Neuronal stem cell (in vitro differentiated cells): ENCODE measurements at regions not wholly inside any gene's neighbourhood (a gene's known extent, or its start where the extent isn't known, plus 50 kb on each side); places are given as distances from the start of the nearest gene placed in this dataset.
"Not testable (repeated sequence)": the region's sequence is repeated elsewhere in the genome, so short reads cannot be mapped to it uniquely, and the experiment has no call there.

Experiments used
- DNase-seq: peaks from one replicate; pipeline ENCODE4 v3.0.0-alpha.2; 2013; ENCODE audit warnings: low spot score
- H2AFZ ChIP-seq: one replicate; pipeline ENCODE4 v1.6.1; 2013; ENCODE audit warnings: mild to moderate bottlenecking, low read length, inconsistent platforms
- H2AK5ac ChIP-seq: 2 replicates; pipeline ENCODE4 v1.6.1; 2013; ENCODE audit warnings: low read depth, mild to moderate bottlenecking, inconsistent platforms, low read length, moderate library complexity, mixed read lengths
- H2BK120ac ChIP-seq: 2 replicates; pipeline ENCODE4 v1.6.1; 2013; ENCODE audit warnings: low read depth, mild to moderate bottlenecking, inconsistent platforms, low read length, moderate library complexity, mixed read lengths
- H2BK12ac ChIP-seq: one replicate; pipeline ENCODE4 v1.6.1; 2013; ENCODE audit warnings: low read length, inconsistent platforms
- H2BK15ac ChIP-seq: 2 replicates; pipeline ENCODE4 v1.6.1; 2013; ENCODE audit warnings: mild to moderate bottlenecking, low read length, inconsistent platforms, mixed read lengths
- H2BK5ac ChIP-seq: one replicate; pipeline ENCODE4 v1.6.1; 2013; ENCODE audit warnings: inconsistent platforms, mild to moderate bottlenecking, low read length, moderate library complexity
- H3K14ac ChIP-seq: one replicate; pipeline ENCODE4 v1.6.1; 2013; ENCODE audit warnings: low read length, inconsistent platforms
- H3K18ac ChIP-seq: 2 replicates; pipeline ENCODE4 v1.6.1; 2013; ENCODE audit warnings: low read length, inconsistent platforms
- H3K23ac ChIP-seq: 2 replicates; pipeline ENCODE4 v1.6.1; 2013; ENCODE audit warnings: low read depth, mild to moderate bottlenecking, mixed read lengths, low read length, inconsistent platforms; ENCODE audit not compliant: poor library complexity
- H3K27ac ChIP-seq: replicated peaks from 3 replicates; pipeline ENCODE4 v1.5.1; 2013; ENCODE audit warnings: low read length, inconsistent platforms
- H3K27me3 ChIP-seq, 3 experiments: 2 replicates each; pipeline ENCODE4 v1.6.1; 2013; ENCODE audit warnings: low read length in 3 of 3, mild to moderate bottlenecking in 2 of 3, inconsistent platforms in 1 of 3, low read depth in 1 of 3, mixed read lengths in 1 of 3, moderate library complexity in 1 of 3; ENCODE audit not compliant: control insufficient read depth in 3 of 3, insufficient read depth in 3 of 3
- H3K36me3 ChIP-seq, 2 donors: replicated peaks in 1 of 2; 2 replicates each; pipeline ENCODE4 v1.6.1; 2013; ENCODE audit warnings: low read length in 2 of 2; ENCODE audit not compliant: control insufficient read depth in 2 of 2, insufficient read depth in 2 of 2
- H3K4ac ChIP-seq: 2 replicates; pipeline ENCODE4 v1.6.1; 2013; ENCODE audit warnings: inconsistent platforms, mild to moderate bottlenecking, low read length, moderate library complexity
- H3K4me1 ChIP-seq, 2 donors: 1 replicate in 1 of 2; 2 replicates in 1 of 2; pipeline ENCODE4 v1.6.1; 2013; ENCODE audit warnings: low read length in 2 of 2, low read depth in 1 of 2; ENCODE audit not compliant: control insufficient read depth in 2 of 2, insufficient read depth in 1 of 2
- H3K4me2 ChIP-seq: one replicate; pipeline ENCODE4 v1.6.1; 2013; ENCODE audit warnings: mild to moderate bottlenecking, low read length, inconsistent platforms; ENCODE audit not compliant: insufficient read depth, poor library complexity, severe bottlenecking
- H3K4me3 ChIP-seq, 2 donors: 2 replicates each; pipeline ENCODE4 v1.5.1; 2013; ENCODE audit warnings: low read length in 2 of 2, mild to moderate bottlenecking in 2 of 2, inconsistent platforms in 1 of 2, moderate library complexity in 1 of 2
- H3K79me1 ChIP-seq: one replicate; pipeline ENCODE4 v1.6.1; 2013; ENCODE audit warnings: low read depth, mild to moderate bottlenecking, inconsistent platforms, low read length, moderate library complexity
- H3K9ac ChIP-seq: one replicate; pipeline ENCODE4 v1.6.1; 2013; ENCODE audit warnings: mild to moderate bottlenecking, low read depth, low read length, inconsistent platforms; ENCODE audit not compliant: poor library complexity
- H3K9me3 ChIP-seq, 2 donors: replicated peaks in 1 of 2; 2 replicates each; pipeline versions ENCODE3 to v1.6.1; 2013; ENCODE audit warnings: low read length in 2 of 2, mild to moderate bottlenecking in 2 of 2, inconsistent platforms in 1 of 2, low read depth in 1 of 2, mixed read lengths in 1 of 2, moderate library complexity in 1 of 2; ENCODE audit not compliant: control insufficient read depth in 2 of 2, insufficient read depth in 1 of 2
- H4K8ac ChIP-seq: one replicate; pipeline ENCODE4 v1.6.1; 2013; ENCODE audit warnings: low read depth, mild to moderate bottlenecking, inconsistent platforms, low read length, moderate library complexity
- H4K91ac ChIP-seq: one replicate; pipeline ENCODE4 v1.6.1; 2013; ENCODE audit warnings: low read length, low read depth, mild to moderate bottlenecking, inconsistent platforms; ENCODE audit not compliant: poor library complexity
- WGBS, 2 donors: extraction: QIAGEN DNeasy Blood & Tissue Kit; methylation state at CpG; one replicate each; pipeline ENCODE4 v1.1.7; 2013; ENCODE audit warnings: missing lambda C conversion rate in 2 of 2, mixed read lengths in 1 of 2; ENCODE audit not compliant: insufficient read length in 2 of 2, insufficient replicate concordance in 1 of 2; ENCODE audit errors: extremely low coverage in 2 of 2; 5-methylcytosine and 5-hydroxymethylcytosine counted together

GRCh38 chr4:66564901-66565651 lies 894.8 kb upstream of the EPHA5 start:
- no peak overlapping the region for H2BK12ac ChIP-seq
- H2BK120ac ChIP-seq: no peak overlapping the region
- no peak overlapping the region for H2AK5ac ChIP-seq
- no peak overlapping the region for H3K4ac ChIP-seq
- no peak overlapping the region for H3K27ac ChIP-seq
- H2BK15ac ChIP-seq: no peak overlapping the region
- H3K4me2 ChIP-seq: no peak overlapping the region
- peak overlapping the region; percentile 74 for H2AFZ ChIP-seq
- no peak overlapping the region for H3K9ac ChIP-seq
- H3K23ac ChIP-seq: no peak overlapping the region
- H3K36me3 ChIP-seq: no peaks in the 10 kb centered on the region
- DNase-seq: no peak
- WGBS, 2 donors: no CpG with 5 or more reads among the region's 12 CpGs
- peaks cover 0 to 10% of the 10 kb centered on the region in 2 donors for H3K4me1 ChIP-seq
- H4K8ac ChIP-seq: no peak overlapping the region
- no peak overlapping the region for H3K14ac ChIP-seq
- H3K79me1 ChIP-seq: no peaks in the 10 kb centered on the region
- H3K4me3 ChIP-seq: no peak overlapping the region
- no peak overlapping the region for H3K18ac ChIP-seq
- H2BK5ac ChIP-seq: no peak overlapping the region
- no peaks in the 10 kb centered on the region for H3K27me3 ChIP-seq
- no peak overlapping the region for H4K91ac ChIP-seq
- H3K9me3 ChIP-seq: no peaks in the 10 kb centered on the region

GRCh38 chr4:66562276-66562806 lies 892.1 kb upstream of the EPHA5 start:
- no peak overlapping the region for H3K23ac ChIP-seq
- H4K91ac ChIP-seq: no peak overlapping the region
- no peak overlapping the region for H2BK15ac ChIP-seq
- no peaks in the 10 kb centered on the region for H3K27me3 ChIP-seq
- no peak overlapping the region for H3K4me2 ChIP-seq
- peak overlapping the region; percentile 64 for H2AFZ ChIP-seq
- no peak overlapping the region for H3K9ac ChIP-seq
- no peaks in the 10 kb centered on the region for H3K36me3 ChIP-seq
- H3K18ac ChIP-seq: no peak overlapping the region
- H3K79me1 ChIP-seq: peaks cover 1% of the 10 kb centered on the region
- H3K4me1 ChIP-seq: peaks cover 0 to 10% of the 10 kb centered on the region in 2 donors
- no peak overlapping the region for H3K27ac ChIP-seq
- H3K4ac ChIP-seq: no peak overlapping the region
- no peak overlapping the region for H2BK120ac ChIP-seq
- H4K8ac ChIP-seq: no peak overlapping the region
- no peak for DNase-seq
- H2BK5ac ChIP-seq: no peak overlapping the region
- H3K9me3 ChIP-seq: no peaks in the 10 kb centered on the region
- H2AK5ac ChIP-seq: no peak overlapping the region
- no peak overlapping the region for H2BK12ac ChIP-seq
- H3K4me3 ChIP-seq: no peak overlapping the region
- H3K14ac ChIP-seq: no peak overlapping the region

- Histone ChIP-seq H3K4me1 (peaks cover 0 to 10% of the 10 kb centered on the region in 2 donors), H3K14ac (peak overlapping the region; percentile 21), H2AFZ (peak overlapping the region; percentile 64)
- H4K91ac ChIP-seq, H3K23ac ChIP-seq, H3K79me1 ChIP-seq, DNase-seq, H2BK15ac ChIP-seq, H2AK5ac ChIP-seq, H3K4ac ChIP-seq, H3K9me3 ChIP-seq, H4K8ac ChIP-seq, H2BK5ac ChIP-seq, H3K27ac ChIP-seq, H3K27me3 ChIP-seq, H3K9ac ChIP-seq, H3K4me3 ChIP-seq, H2BK12ac ChIP-seq, H3K18ac ChIP-seq, H3K4me2 ChIP-seq, H2BK120ac ChIP-seq, H3K36me3 ChIP-seq: not testable (repeated sequence)
- WGBS, 2 donors: no CpG with 5 or more reads among the region's 42 CpGs
These were observed 891.3 kb upstream of the EPHA5 start for GRCh38 chr4:66561465-66562053.

GRCh38 chr4:66558651-66559050 lies 888.4 kb upstream of the EPHA5 start:
- H2AK5ac ChIP-seq: no peak overlapping the region
- H2BK15ac ChIP-seq: no peak overlapping the region
- peaks cover 1% of the 10 kb centered on the region for H3K79me1 ChIP-seq
- no peak overlapping the region for H3K9ac ChIP-seq
- no peak overlapping the region for H4K8ac ChIP-seq
- no peaks in the 10 kb centered on the region for H3K27me3 ChIP-seq
- H3K9me3 ChIP-seq: no peaks in the 10 kb centered on the region
- H3K4me2 ChIP-seq: no peak overlapping the region
- no peak overlapping the region for H4K91ac ChIP-seq
- H3K36me3 ChIP-seq: no peaks in the 10 kb centered on the region
- no peak overlapping the region for H3K4me3 ChIP-seq
- no peak overlapping the region for H3K14ac ChIP-seq
- no peak overlapping the region for H2BK12ac ChIP-seq
- H3K23ac ChIP-seq: no peak overlapping the region
- DNase-seq: no peak
- no peak overlapping the region for H3K27ac ChIP-seq
- H2BK120ac ChIP-seq: no peak overlapping the region
- no peak overlapping the region for H3K18ac ChIP-seq
- no peak overlapping the region for H2BK5ac ChIP-seq
- H3K4ac ChIP-seq: no peak overlapping the region
- H2AFZ ChIP-seq: peak overlapping the region; percentile 40
- peaks cover 0 to 3% of the 10 kb centered on the region in 2 donors for H3K4me1 ChIP-seq
